ENCODE measurements at regions not wholly inside any gene's neighbourhood (a gene's known extent, or its start where the extent isn't known, plus 50 kb on each side); places are given as distances from the start of the nearest gene placed in this dataset.

- TF ChIP-seq CTCF (IDR thresholded peaks at IDR 0.05 in 8 of 11, conservative IDR thresholded peaks at IDR 0.05 in 3 of 11) (no peak), POLR2A (IDR thresholded peaks at IDR 0.05) (no peak)
Observed at GRCh38 chr3:20669184-20669583, 483.2 kb upstream of the SGO1 start.

All from spleen (tissue), 7 donors.